ENCODE measurements at regions not wholly inside any gene's neighbourhood (a gene's known extent, or its start where the extent isn't known, plus 50 kb on each side); places are given as distances from the start of the nearest gene placed in this dataset.

GRCh38 chrX:148412006-148412405, 88.4 kb upstream of the AFF2 start:
- no peak for TF ChIP-seq CBFB (CRISPR knock-in tag; IDR thresholded peaks at IDR 0.05; ENCODE audit: low read depth)
- TF ChIP-seq, protein P1, sequence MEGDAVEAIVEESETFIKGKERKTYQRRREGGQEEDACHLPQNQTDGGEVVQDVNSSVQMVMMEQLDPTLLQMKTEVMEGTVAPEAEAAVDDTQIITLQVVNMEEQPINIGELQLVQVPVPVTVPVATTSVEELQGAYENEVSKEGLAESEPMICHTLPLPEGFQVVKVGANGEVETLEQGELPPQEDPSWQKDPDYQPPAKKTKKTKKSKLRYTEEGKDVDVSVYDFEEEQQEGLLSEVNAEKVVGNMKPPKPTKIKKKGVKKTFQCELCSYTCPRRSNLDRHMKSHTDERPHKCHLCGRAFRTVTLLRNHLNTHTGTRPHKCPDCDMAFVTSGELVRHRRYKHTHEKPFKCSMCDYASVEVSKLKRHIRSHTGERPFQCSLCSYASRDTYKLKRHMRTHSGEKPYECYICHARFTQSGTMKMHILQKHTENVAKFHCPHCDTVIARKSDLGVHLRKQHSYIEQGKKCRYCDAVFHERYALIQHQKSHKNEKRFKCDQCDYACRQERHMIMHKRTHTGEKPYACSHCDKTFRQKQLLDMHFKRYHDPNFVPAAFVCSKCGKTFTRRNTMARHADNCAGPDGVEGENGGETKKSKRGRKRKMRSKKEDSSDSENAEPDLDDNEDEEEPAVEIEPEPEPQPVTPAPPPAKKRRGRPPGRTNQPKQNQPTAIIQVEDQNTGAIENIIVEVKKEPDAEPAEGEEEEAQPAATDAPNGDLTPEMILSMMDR (IDR thresholded peaks at IDR 0.05), result no peak
- TF ChIP-seq PREB (CRISPR knock-in tag; IDR thresholded peaks at IDR 0.05; ENCODE audit: borderline replicate concordance), result no peak
- no peak for TF ChIP-seq USF2 (CRISPR knock-in tag; IDR thresholded peaks at IDR 0.05)
- TF ChIP-seq JUN (CRISPR knock-in tag; IDR thresholded peaks at IDR 0.05), result no peak
- TF ChIP-seq SP1 (CRISPR knock-in tag; conservative IDR thresholded peaks at IDR 0.05), result no peak
- no peak for TF ChIP-seq NR3C1 (CRISPR knock-in tag; conservative IDR thresholded peaks at IDR 0.05; ENCODE audit: low read depth)
- TF ChIP-seq E2F5 (CRISPR knock-in tag; IDR thresholded peaks at IDR 0.05), result no peak
- TF ChIP-seq FOXP4 (CRISPR knock-in tag; IDR thresholded peaks at IDR 0.05), result no peak
- TF ChIP-seq, protein P2, sequence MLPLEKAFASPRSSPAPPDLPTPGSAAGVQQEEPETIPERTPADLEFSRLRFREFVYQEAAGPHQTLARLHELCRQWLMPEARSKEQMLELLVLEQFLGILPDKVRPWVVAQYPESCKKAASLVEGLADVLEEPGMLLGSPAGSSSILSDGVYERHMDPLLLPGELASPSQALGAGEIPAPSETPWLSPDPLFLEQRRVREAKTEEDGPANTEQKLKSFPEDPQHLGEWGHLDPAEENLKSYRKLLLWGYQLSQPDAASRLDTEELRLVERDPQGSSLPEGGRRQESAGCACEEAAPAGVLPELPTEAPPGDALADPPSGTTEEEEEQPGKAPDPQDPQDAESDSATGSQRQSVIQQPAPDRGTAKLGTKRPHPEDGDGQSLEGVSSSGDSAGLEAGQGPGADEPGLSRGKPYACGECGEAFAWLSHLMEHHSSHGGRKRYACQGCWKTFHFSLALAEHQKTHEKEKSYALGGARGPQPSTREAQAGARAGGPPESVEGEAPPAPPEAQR (CRISPR knock-in tag; IDR thresholded peaks at IDR 0.05), result no peak
